Fibroblast of villous mesenchyme (primary cell): ENCODE measurements at regions not wholly inside any gene's neighbourhood (a gene's known extent, or its start where the extent isn't known, plus 50 kb on each side); places are given as distances from the start of the nearest gene placed in this dataset.
"Not testable (repeated sequence)": the region's sequence is repeated elsewhere in the genome, so short reads cannot be mapped to it uniquely, and the experiment has no call there.

ENCODE experiments used
- DNase-seq: peaks from one replicate; pipeline ENCODE4 v3.0.0-alpha.2; 2010; ENCODE audit warnings: low read depth
- H3K4me3 ChIP-seq: 2 replicates; pipeline ENCODE4 v1.5.1; 2011; ENCODE audit warnings: low read depth, mild to moderate bottlenecking, low read length
- CTCF ChIP-seq: IDR thresholded peaks from 2 replicates; pipeline ENCODE4 v1.5.1; 2012; ENCODE audit warnings: low read depth, mild to moderate bottlenecking, low read length; ENCODE audit not compliant: insufficient read depth

- DNase-seq: peak; percentile 14
- no peak overlapping the region for H3K4me3 ChIP-seq
- TF ChIP-seq CTCF: no peak
Observed at GRCh38 chr4:170386971-170387370, 297.2 kb upstream of the AADAT start.

- no peak for DNase-seq
- TF ChIP-seq CTCF: no peak
- H3K4me3 ChIP-seq: no peak overlapping the region
Observed at GRCh38 chr4:170386511-170386910, 296.8 kb upstream of the AADAT start.

GRCh38 chr4:170374770-170375169 is 285.0 kb upstream of the AADAT start:
- DNase-seq: no peak
- TF ChIP-seq CTCF: peak; percentile 27
- H3K4me3 ChIP-seq: no peak overlapping the region

- no peak overlapping the region for H3K4me3 ChIP-seq
- DNase-seq: no peak
- no peak for TF ChIP-seq CTCF
Observed at GRCh38 chr4:170348945-170349344, 259.2 kb upstream of the AADAT start.

GRCh38 chr4:170347191-170347590 is 257.4 kb upstream of the AADAT start:
- not testable (repeated sequence) for DNase-seq, H3K4me3 ChIP-seq

GRCh38 chr4:170339522-170339921 is 249.8 kb upstream of the AADAT start:
- DNase-seq: no peak
- TF ChIP-seq CTCF: no peak
- H3K4me3 ChIP-seq: no peak overlapping the region

- no peak for TF ChIP-seq CTCF
- H3K4me3 ChIP-seq: no peak overlapping the region
- DNase-seq: no peak
Observed at GRCh38 chr4:170336238-170336775, 246.6 kb upstream of the AADAT start.

GRCh38 chr4:170325599-170325998 is 235.8 kb upstream of the AADAT start:
- no peak overlapping the region for H3K4me3 ChIP-seq
- no peak for DNase-seq
- TF ChIP-seq CTCF: no peak
